Thoracic aorta (tissue), 2 donors: ENCODE measurements at regions not wholly inside any gene's neighbourhood (a gene's known extent, or its start where the extent isn't known, plus 50 kb on each side); places are given as distances from the start of the nearest gene placed in this dataset.
"Not testable (repeated sequence)": the region's sequence is repeated elsewhere in the genome, so short reads cannot be mapped to it uniquely, and the experiment has no call there.

Experiments used
- ATAC-seq: fragments of 150-250 bp; one replicate; pipeline ENCODE4 v1.8.0; 2017; ENCODE audit warnings: low read depth; ENCODE audit not compliant: insufficient number of reproducible peaks, low FRiP score
- DNase-seq: peaks from one replicate; pipeline ENCODE4 v3.0.0-alpha.2; 2020; ENCODE audit warnings: low spot score
- H3K27ac ChIP-seq, 2 donors: fragments of 200-600 bp; sonication (generic); 1 replicate in 1 of 2; 2 replicates in 1 of 2; pipeline ENCODE4 v1.5.1; 2016; ENCODE audit warnings: mild to moderate bottlenecking in 2 of 2, moderate library complexity in 2 of 2
- H3K27me3 ChIP-seq: fragments of 200-600 bp; sonication (generic); replicated peaks from 2 replicates; pipeline ENCODE4 v1.6.0; 2016; ENCODE audit warnings: mild to moderate bottlenecking; ENCODE audit not compliant: insufficient read depth
- H3K36me3 ChIP-seq: fragments of 200-600 bp; sonication (generic); one replicate; pipeline ENCODE4 v1.5.1; 2016
- H3K4me1 ChIP-seq, 2 donors: fragments of 200-600 bp; sonication (generic); 1 replicate in 1 of 2; 2 replicates in 1 of 2; pipeline versions ENCODE4 v1.5.1 to v1.6.0; 2016; ENCODE audit warnings: low read depth in 2 of 2, mild to moderate bottlenecking in 1 of 2; ENCODE audit not compliant: control insufficient read depth in 1 of 2
- H3K4me3 ChIP-seq: fragments of 200-600 bp; sonication (generic); 2 replicates; pipeline ENCODE4 v1.5.1; 2016; ENCODE audit warnings: mild to moderate bottlenecking
- H3K9me3 ChIP-seq: fragments of 200-600 bp; sonication (generic); 2 replicates; pipeline ENCODE4 v1.5.1; 2016
- TF ChIP-seq, protein P1 (sequence below): fragments of 200-600 bp; sonication (generic); IDR thresholded peaks from one replicate; pipeline ENCODE4 v1.5.1; 2019; ENCODE audit warnings: antibody characterized with exemption

GRCh38 chr6:121682666-121683065 lies 247.2 kb downstream of the GJA1 start:
- Histone ChIP-seq H3K4me3 (no peak overlapping the region), H3K36me3 (no peaks in the 10 kb centered on the region), H3K9me3 (no peaks in the 10 kb centered on the region), H3K27me3 (no peaks in the 10 kb centered on the region), H3K4me1 (no peaks in the 10 kb centered on the region), H3K27ac (no peak overlapping the region)
- ATAC-seq (no peak), DNase-seq (no peak)
- TF ChIP-seq, protein P1, sequence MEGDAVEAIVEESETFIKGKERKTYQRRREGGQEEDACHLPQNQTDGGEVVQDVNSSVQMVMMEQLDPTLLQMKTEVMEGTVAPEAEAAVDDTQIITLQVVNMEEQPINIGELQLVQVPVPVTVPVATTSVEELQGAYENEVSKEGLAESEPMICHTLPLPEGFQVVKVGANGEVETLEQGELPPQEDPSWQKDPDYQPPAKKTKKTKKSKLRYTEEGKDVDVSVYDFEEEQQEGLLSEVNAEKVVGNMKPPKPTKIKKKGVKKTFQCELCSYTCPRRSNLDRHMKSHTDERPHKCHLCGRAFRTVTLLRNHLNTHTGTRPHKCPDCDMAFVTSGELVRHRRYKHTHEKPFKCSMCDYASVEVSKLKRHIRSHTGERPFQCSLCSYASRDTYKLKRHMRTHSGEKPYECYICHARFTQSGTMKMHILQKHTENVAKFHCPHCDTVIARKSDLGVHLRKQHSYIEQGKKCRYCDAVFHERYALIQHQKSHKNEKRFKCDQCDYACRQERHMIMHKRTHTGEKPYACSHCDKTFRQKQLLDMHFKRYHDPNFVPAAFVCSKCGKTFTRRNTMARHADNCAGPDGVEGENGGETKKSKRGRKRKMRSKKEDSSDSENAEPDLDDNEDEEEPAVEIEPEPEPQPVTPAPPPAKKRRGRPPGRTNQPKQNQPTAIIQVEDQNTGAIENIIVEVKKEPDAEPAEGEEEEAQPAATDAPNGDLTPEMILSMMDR = no peak

- H3K36me3 ChIP-seq, DNase-seq, H3K4me3 ChIP-seq, H3K4me1 ChIP-seq, H3K27ac ChIP-seq, H3K27me3 ChIP-seq, H3K9me3 ChIP-seq, ATAC-seq: not testable (repeated sequence)
Observed at GRCh38 chr6:121685806-121686205, 250.4 kb downstream of the GJA1 start.

GRCh38 chr6:121686611-121687023 lies 251.2 kb downstream of the GJA1 start:
- TF ChIP-seq, protein P1 = no peak
- no peaks in the 10 kb centered on the region for H3K9me3 ChIP-seq
- ATAC-seq (no peak), DNase-seq (no peak)
- H3K4me1 ChIP-seq = peaks cover 0 to 8% of the 10 kb centered on the region in 2 donors
- H3K27me3 ChIP-seq = no peaks in the 10 kb centered on the region
- no peaks in the 10 kb centered on the region for H3K36me3 ChIP-seq
- no peak overlapping the region for H3K27ac ChIP-seq
- no peak overlapping the region for H3K4me3 ChIP-seq

GRCh38 chr6:121688974-121689373 lies 253.5 kb downstream of the GJA1 start:
- Histone ChIP-seq H3K27ac (no peak overlapping the region), H3K27me3 (no peaks in the 10 kb centered on the region), H3K4me1 (peaks cover 0 to 14% of the 10 kb centered on the region in 2 donors), H3K4me3 (no peak overlapping the region), H3K36me3 (no peaks in the 10 kb centered on the region), H3K9me3 (no peaks in the 10 kb centered on the region)
- TF ChIP-seq, protein P1 = no peak
- DNase-seq = no peak
- ATAC-seq = no peak

GRCh38 chr6:121691126-121691551 lies 255.7 kb downstream of the GJA1 start:
- ATAC-seq (no peak), DNase-seq (no peak)
- TF ChIP-seq, protein P1 = no peak
- no peak overlapping the region for H3K4me3 ChIP-seq
- H3K27ac ChIP-seq = peak overlapping the region in 1 of 2 donors; percentile 10
- no peaks in the 10 kb centered on the region for H3K36me3 ChIP-seq
- no peaks in the 10 kb centered on the region for H3K9me3 ChIP-seq
- peaks cover 6 to 30% of the 10 kb centered on the region in 2 donors for H3K4me1 ChIP-seq
- no peaks in the 10 kb centered on the region for H3K27me3 ChIP-seq

- Histone ChIP-seq H3K4me3 (peak overlapping the region; percentile 5), H3K27me3 (no peaks in the 10 kb centered on the region), H3K4me1 (peaks cover 16 to 53% of the 10 kb centered on the region in 2 donors), H3K27ac (peak overlapping the region; percentile 29 to 67), H3K9me3 (no peaks in the 10 kb centered on the region), H3K36me3 (no peaks in the 10 kb centered on the region)
- DNase-seq = no peak
- ATAC-seq = no peak
- TF ChIP-seq, protein P1 = no peak
Observed at GRCh38 chr6:121694389-121694788, 258.9 kb downstream of the GJA1 start.
